HCT116 (cell line): ENCODE measurements at regions not wholly inside any gene's neighbourhood (a gene's known extent, or its start where the extent isn't known, plus 50 kb on each side); places are given as distances from the start of the nearest gene placed in this dataset.

Experiments
- CEBPB ChIP-seq: IDR thresholded peaks from 2 replicates; pipeline ENCODE4 v1.6.1; 2012; ENCODE audit warnings: low read depth
- CTCF ChIP-seq, 3 experiments: fragments of 200-600 bp in 1 of 3; sonication (generic) in 1 of 3; IDR thresholded peaks in 2 of 3; conservative IDR thresholded peaks in 1 of 3; 2 replicates each; pipeline ENCODE4 v1.5.1; 2012 to 2017; ENCODE audit warnings: low read depth in 2 of 3, low read length in 2 of 3, antibody characterized with exemption in 1 of 3, borderline replicate concordance in 1 of 3, control low read depth in 1 of 3, mild to moderate bottlenecking in 1 of 3, mixed read lengths in 1 of 3, mixed run types in 1 of 3, moderate library complexity in 1 of 3; ENCODE audit not compliant: insufficient read depth in 1 of 3
- EZH2 ChIP-seq: fragments of 200-600 bp; sonication (generic); IDR thresholded peaks from 2 replicates; pipeline ENCODE4 v1.6.1; 2017; ENCODE audit warnings: antibody characterized with exemption, mixed run types
- FOSL1 ChIP-seq: IDR thresholded peaks from 2 replicates; pipeline ENCODE4 v1.6.1; 2012; ENCODE audit warnings: low read depth
- POLR2AphosphoS5 ChIP-seq: IDR thresholded peaks from 2 replicates; pipeline ENCODE4 v1.6.1; 2011; ENCODE audit warnings: mild to moderate bottlenecking, low read depth, low read length, moderate library complexity
- RAD21 ChIP-seq: IDR thresholded peaks from 2 replicates; pipeline ENCODE4 v1.6.1; 2012; ENCODE audit warnings: low read depth, mild to moderate bottlenecking
- REST ChIP-seq: IDR thresholded peaks from 2 replicates; pipeline ENCODE4 v1.6.1; 2012; ENCODE audit warnings: low read depth
- YY1 ChIP-seq: IDR thresholded peaks from 2 replicates; pipeline ENCODE4 v1.6.1; 2011; ENCODE audit warnings: low read length, low read depth, moderate library complexity, mild to moderate bottlenecking; ENCODE audit not compliant: insufficient replicate concordance; ENCODE audit errors: extremely low read depth
- ZNF274 ChIP-seq: fragments of 200-500 bp; sonication (Bioruptor generic); IDR thresholded peaks from 2 replicates; pipeline ENCODE4 v1.6.1; 2014; ENCODE audit warnings: mild to moderate bottlenecking, low read depth, low read length, inconsistent platforms

- no peak for TF ChIP-seq CTCF (IDR thresholded peaks at IDR 0.05 in 2 of 3, conservative IDR thresholded peaks at IDR 0.05 in 1 of 3; ENCODE audit: borderline replicate concordance in 1 of 3, insufficient read depth in 1 of 3, low read depth in 2 of 3, low read length in 2 of 3)
- TF ChIP-seq YY1: no peak
- TF ChIP-seq POLR2AphosphoS5: no peak
- no peak for TF ChIP-seq FOSL1
- no peak for TF ChIP-seq CEBPB
- TF ChIP-seq RAD21: no peak
- TF ChIP-seq REST: no peak
- no peak for TF ChIP-seq EZH2
- no peak for TF ChIP-seq ZNF274
Observed at GRCh38 chr6:67639161-67639560, 995.9 kb upstream of the ADGRB3 start.
